HG02852 (cell line): ENCODE measurements at regions not wholly inside any gene's neighbourhood (a gene's known extent, or its start where the extent isn't known, plus 50 kb on each side); places are given as distances from the start of the nearest gene placed in this dataset.
A peak's percentile ranks its signal among the peaks of the same experiment; 100 is the strongest.
"Not testable (repeated sequence)": the region's sequence is repeated elsewhere in the genome, so short reads cannot be mapped to it uniquely, and the experiment has no call there.

Experiments
- ATAC-seq: cut with Tn5 transposase; IDR thresholded peaks from one replicate; pipeline ENCODE4 v1.9.1; 2021; ENCODE audit warnings: mild to moderate bottlenecking, moderate library complexity; ENCODE audit not compliant: unreplicated experiment

DNA sequence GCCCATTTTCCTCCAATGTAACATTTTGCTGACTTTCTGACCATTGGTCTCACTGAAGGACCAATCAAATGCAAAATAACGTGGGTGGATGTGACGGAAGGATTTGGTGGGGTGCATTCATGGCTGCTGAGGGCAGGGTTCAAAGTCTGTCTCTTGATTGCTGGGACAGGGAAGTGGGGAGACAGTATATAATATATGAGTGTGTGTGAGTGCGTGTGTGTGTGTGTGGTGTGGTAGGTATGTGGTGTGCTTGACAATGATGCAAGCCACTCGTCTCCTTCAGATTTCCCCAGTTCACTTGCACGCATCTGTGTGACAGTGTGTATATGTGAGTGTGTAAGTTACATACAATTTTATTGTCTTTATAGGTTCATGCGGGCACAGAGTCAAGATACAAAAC, 477.3 kb downstream of the DIRAS2 start:
- ATAC-seq: no peak

DNA sequence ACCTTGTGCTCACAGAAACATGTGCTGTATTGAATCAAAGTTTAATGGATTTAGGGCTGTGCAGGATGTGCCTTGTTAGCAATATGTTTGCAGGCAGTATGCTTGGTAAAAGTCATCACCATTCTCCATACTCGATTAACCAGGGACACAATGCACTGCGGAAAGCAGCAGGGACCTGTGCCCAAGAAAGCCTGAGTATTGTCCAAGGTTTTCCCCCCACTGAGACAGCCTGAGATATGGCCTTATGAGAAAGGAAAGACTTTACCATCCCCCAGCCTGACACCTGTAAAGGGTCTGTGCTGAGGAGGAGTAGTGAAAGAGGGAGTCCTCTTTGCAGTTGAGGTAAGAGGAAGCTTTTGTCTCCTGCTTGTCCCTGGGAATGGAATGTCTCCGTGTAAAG, 476.2 kb downstream of the DIRAS2 start:
- not testable (repeated sequence) for ATAC-seq

DNA sequence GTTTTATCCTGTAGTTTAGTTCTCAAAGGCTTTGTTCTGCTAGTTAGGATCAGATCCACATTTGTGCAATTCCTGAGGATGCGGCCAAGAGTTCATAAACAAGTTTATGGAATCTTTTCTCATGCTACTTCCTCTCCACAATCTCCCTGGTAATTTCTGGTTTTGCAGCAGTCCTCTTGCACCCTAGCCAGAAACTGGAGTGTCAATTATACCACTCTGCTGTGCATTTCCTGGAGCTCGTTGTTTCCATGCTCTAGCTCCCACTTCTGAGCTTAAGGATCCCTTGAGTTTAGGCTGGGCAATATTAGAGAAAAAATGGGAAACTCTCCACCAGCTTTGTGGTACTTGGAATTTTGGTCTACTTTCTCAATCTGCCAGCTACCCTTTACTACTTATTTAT, 474.7 kb downstream of the DIRAS2 start:
- no peak for ATAC-seq

DNA sequence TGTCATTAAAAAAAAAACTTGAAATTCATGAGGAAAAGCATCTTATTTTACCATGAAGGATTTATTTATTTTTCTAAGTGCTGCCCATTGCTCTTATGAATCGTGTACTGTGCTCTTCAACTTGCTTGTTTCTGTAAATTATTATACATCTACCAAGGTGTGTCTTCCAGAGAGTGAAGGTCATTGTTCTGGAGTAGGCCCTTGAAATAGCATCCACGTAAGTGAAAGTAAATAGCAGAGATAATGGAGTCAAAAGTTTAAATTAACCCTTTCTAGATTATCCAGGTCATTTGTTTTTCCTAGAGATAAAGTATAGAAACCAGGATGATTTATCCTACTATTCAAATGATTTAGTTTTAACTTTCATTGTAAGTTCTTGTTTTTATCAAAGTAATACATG, 473.1 kb downstream of the DIRAS2 start:
- ATAC-seq: no peak

DNA sequence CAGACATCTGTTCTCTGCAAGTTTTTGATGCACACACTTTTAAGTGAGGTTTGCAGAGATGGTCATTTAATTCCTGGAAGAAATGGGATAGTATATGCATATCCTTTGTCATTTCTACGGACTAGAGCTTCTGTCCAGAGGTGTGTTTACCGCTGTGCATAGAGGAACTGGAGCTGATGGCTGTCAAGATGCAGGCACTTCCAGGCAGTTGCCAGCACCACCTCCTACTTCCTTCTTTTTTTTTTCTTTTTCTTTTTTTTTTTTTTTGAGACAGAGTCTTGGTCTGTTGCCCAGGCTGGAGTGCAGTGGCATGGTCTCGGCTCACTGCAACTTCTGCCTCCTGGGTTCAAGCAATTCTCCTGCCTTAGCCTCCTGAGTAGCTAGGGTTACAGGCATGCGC, 468.7 kb downstream of the DIRAS2 start:
- not testable (repeated sequence) for ATAC-seq

DNA sequence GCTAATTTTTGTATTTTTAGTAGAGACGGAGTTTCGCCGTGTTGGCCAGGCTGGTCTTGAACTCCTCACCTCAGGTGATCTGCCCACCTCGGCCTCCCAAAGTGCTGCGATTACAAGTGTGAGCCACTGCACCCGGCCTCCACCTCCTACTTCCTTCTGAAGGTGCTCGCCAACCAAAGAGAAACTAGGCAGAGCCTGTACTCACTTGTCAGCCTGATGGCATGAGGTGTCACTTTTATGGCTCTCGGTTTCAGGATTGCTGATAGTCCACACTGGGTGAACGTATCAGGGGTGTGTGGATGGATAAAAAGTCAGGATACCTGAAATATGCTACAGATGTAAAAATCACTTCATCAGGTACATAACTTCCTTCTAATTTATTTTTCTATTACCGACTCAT, 468.3 kb downstream of the DIRAS2 start:
- not testable (repeated sequence) for ATAC-seq

DNA sequence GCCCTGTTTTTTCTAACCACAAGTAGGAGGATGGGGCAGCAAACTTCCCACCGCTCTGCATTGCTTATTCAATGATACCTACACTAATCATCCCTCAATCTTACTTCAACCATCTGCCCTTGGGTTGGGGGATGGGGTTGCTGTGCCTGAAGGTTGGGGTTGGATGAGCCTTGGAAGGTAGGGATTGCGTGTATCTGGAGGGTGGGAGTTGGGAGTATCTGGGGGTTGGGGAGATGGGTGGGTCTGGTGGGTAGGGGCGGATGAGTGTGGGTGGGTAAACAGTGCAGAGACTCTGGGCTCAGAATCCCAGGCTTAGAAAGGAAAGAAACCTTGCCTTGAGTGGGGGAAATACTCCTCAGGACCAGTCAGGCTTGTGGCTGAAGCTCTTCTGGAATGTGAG, 467.4 kb downstream of the DIRAS2 start:
- no peak for ATAC-seq

DNA sequence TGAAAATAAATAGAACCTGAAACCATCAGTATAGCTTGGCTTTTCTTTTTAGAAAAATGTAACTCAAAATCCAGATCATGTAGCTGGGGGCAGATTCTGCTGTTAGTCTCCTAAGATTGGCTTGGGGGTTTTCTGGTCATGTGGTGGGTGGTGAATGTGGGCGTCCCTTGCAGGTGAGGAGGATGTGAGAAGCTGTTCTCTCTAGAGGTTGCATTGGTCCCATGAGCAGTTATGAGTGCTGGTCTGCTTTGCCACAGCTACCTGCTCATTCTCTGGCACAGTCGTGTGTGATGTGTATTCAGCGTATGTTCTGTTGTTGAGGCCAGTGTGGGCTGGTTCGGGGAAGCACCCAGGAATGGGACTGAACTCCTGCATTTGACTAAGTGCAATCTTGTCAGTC, 466.8 kb downstream of the DIRAS2 start:
- no peak for ATAC-seq

DNA sequence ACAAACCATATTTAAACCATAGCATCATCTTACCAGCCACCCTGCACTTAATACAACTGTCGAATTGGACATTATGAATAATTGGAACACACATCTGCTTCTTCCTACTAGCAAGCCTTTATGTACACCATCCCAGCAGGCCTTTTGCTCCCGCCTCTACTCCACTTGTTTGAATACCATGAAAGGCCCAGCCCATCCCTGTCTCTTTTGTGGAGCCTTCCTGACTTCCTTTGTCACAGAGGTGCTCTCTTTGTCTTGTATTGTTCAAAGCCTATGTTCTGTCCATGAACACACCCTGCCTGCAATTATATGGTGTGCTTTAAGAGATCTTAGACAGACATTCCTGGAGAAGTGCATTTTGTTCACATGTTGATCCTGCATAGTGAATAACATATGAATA, 465.7 kb downstream of the DIRAS2 start:
- ATAC-seq: no peak

DNA sequence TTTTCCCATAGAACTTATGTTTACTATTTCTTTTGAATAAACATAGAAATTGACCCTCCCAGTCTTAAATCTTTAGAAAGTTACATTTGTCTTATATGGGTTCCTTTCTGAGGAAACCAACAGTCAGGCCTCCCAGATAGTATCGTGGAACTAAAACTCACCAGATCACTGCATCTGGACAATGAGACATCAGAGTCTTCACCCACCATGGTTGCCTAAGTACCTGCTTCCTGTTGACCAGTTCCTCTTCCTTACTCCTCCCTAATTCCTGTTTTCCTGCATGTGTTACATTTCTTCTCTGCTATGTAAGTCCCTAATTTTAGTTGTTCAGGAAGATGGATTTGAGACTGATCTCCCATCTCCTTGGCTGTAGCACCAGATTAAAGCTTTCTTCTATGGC, 462.2 kb downstream of the DIRAS2 start:
- no peak for ATAC-seq

DNA sequence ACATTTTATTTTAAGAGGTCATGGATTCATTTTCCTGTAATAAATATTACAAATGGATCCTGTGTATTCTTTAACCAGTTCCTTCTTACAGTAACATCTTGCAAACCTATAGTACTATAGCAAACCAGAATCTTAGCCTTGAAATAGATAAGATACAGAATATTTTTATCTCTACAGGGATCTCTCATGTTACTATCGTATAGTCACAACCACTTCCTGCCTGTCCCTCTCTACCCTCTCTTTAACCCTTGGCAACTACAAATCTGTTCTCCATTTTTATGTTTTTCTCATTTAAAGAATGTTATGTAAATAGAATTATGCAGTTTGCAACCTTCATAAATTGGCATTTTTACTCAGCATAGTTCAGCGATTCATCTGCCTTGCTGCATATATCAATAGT, 454.0 kb downstream of the DIRAS2 start:
- ATAC-seq: no peak

DNA sequence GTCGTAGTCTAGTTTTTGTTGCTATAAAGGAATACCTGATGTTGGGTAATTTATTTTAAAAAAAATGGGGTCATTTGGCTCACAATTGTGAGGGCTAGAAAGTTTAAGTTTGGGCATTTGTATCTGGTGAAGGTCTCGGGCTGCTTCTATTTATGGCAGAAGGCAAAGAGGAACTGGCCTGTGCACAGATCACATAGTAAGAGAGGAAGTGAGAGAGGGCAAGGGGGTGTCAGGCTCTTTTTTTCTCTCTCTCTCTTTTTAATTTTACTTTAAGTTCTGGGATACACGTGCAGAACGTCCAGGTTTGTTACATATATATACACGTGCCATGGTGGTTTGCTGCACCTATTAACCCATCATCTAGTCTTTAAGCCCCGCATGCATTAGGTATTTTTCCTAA, 453.3 kb downstream of the DIRAS2 start:
- peak; percentile 93 for ATAC-seq

DNA sequence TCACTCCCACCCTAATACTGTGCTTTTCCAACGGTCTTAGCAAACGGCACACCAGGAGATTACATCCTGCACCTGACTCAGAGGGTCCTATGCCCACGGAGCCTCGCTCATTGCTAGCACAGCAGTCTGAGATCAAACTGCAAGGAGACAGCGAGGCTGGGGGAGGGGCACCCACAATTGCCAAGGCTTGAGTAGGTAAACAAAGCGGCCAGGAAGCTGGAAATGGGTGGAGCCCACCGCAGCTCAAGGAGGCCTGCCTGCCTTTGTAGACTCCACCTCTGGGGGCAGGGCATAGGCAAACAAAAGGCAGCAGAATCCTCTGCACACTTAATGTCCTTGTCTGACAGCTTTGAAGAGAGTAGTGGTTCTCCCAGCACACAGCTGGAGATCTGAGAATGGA, 450.2 kb downstream of the DIRAS2 start:
- ATAC-seq: not testable (repeated sequence)

DNA sequence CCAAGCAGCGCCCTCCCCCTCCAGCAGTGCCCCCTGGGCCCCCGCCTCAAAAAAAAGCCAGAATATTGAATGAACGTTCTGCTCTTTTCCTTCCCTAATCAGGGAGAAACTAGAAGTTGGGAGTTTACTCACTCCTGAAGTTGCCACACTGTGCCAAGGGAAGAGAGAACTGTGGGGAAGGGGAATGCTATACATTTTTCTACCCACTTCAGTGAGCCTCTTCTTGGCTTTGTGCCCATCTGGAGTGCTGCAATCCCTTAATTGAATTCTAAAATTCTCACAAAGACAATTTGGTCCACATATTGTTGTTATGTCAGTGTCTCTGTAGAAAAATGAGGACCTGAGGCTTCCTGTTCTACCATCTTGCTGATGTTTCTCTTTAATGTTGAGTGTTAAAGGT, 443.7 kb downstream of the DIRAS2 start:
- ATAC-seq: no peak

DNA sequence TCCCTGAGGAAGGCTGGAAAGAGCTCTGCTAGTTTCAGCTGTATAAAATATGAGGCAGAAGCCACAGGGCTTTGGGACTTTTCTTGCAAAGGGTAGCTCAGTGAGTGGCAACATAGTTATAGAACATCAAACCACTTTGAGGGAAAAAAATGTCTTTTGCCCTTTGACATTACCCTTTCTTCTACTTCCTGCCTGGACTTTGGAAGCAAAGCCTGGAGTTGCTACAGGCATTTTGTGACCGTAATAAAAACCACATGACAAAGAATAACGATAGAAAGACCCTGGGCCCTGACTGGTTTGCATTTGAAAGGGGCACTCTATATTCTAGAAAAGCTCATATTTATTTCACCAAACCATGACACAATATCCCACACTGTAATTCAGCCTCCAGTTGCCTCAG, 440.9 kb downstream of the DIRAS2 start:
- ATAC-seq: no peak

DNA sequence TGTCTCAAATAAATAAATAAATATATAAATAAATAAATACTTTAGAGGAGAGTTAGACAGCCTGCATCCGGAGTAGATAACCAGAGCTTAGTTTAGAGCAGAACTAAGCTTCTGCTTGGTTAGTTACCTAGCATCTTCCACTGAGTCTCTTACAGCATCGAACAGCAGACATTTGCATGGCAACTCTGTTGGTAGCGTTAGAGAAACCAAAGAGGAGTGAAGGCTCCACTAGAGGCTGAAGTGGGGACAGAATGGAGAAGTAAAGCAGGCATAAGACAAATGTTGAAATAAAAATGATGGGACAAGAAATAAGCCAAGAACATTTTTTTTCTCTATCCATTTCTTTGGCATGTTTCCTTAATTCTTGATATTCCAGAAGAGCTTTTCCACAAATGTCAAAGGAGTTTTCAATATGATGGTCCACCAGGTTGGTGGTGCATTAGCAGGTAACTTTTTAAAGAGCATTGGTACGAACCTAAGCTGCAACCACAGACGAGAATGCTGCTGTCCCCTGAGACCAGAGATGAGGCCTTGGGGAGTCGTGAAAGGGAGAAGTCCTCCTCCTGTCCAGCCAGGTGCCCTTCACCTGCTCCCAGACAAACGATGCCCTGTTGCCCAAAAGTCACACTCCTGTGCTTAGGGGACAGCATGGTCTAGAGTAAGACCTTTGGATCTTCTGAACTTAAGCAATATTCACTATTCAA, 438.3 kb downstream of the DIRAS2 start:
- no peak for ATAC-seq

DNA sequence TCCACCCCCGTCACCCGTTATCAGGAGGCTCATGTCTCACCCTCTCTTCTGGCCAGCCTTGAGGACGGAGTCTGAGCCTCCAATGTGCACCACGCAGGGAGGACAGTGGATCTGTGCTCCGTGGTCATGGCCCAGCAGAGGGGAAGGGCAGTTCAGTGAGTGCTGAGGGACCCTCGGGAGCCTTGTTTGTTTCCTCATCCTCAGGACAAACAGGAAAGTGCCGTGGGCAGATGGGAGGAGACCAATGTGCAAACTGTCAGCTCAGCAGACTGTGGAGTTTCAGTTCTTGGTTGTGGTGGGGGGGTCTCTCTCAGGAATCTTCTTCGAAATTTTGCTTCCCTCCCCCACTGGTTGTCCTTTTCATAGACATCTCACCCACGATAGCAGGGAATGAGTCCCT, 429.6 kb downstream of the DIRAS2 start:
- not testable (repeated sequence) for ATAC-seq

DNA sequence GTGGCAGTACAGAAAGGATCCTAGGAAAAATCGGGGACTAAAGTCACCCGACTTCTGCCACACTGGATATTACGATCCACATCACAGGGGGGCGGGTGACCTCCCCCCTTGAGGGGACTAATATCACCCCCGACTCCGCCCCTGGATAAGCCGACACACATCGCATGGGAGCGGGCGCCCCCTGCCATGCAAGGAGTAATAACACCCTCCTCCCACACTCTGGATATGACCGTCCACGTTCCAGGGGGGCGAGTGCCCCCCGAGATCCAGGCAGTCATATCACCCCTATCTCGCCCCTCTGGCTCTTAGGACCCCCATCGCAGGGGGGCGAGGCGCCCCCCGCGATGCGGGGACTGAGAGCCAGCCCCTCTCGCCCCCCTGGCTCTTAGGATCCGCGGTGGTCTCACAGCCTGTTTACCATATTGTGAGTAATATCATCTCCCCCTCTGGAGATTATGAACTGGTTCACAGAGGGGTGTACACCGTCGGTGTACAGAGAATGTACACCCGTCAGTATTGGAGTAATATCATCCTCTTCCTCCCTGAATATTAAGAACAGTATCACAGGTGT, 423.0 kb downstream of the DIRAS2 start:
- no peak for ATAC-seq

DNA sequence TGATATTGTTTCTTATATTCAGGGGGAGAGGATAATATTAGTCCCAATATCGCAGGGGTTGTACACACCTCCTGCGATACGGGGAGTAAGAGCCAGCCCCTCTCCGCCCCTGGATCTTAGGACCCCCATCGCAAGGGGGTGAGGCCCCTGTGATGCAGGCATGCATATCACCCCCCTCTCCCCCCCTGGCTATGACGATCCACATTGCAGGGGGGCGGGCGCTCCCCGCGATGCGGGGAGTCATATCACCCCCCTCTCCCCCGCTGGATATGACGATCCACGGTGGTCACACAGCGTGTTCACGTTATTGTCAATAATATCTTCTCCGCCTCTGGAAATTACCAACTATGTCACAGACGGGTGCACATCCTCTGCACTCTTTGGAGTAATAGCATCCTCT, 420.7 kb downstream of the DIRAS2 start:
- not testable (repeated sequence) for ATAC-seq

DNA sequence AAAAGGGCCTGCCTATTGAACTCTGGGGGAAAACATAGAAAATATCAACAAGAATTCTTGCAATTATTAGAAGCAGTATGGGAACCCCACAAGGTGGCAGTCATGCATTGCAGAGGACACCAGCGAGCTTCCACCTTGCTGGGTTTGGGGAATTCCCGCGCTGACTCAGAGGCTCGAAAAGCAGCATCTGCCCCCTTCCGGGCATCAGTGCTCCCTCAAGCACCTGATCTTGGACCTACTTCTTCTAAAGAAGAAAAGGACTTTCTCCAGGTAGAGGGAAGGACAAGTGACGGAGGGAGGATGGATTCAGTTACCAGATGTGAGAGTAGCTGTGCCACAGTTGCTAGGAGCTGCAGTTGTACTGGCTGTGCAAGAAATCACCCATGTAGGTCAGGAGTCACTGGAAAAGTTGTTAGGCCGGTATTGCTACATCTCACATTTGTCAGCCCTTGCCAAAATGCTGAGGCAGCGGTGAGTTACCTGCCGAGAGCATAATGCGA, 415.7 kb downstream of the DIRAS2 start:
- ATAC-seq: not testable (repeated sequence)

DNA sequence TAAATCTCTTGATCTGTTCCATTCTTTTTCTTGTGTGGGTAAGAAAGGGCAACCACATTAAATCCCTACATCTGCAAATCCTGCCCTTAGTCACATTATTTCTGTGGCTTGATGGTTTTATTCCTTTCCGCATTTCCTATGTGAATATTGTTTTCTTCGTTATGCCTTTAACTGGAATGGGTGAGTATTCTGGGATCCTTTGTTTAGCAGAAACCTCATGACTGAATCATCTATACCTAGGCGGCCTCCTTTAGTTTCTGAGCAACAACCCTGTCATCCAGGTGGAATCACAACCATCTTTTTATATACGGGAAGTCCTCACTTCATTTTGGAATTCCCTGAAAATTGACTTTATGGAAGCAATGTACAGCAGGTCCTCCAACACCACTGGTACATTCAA, 409.5 kb downstream of the DIRAS2 start:
- ATAC-seq: not testable (repeated sequence)

DNA sequence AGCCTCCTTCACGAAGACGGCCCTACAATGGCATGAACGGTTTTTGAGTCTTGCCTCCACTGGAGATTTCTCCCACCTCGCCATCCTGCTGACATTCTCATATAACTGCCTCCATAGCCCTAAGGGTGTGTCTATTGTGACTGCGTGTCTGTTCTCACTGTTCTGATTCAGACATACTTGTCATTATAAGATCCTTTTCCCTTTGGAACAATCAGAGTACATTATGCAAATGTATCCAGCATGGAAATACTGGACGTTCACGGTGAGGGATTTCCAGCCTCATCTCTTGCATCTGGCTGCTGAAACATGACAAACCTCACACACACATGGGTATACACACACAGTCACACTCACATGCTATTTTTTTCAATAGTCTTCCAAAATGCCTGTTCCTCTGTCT, 402.1 kb downstream of the DIRAS2 start:
- ATAC-seq: no peak

DNA sequence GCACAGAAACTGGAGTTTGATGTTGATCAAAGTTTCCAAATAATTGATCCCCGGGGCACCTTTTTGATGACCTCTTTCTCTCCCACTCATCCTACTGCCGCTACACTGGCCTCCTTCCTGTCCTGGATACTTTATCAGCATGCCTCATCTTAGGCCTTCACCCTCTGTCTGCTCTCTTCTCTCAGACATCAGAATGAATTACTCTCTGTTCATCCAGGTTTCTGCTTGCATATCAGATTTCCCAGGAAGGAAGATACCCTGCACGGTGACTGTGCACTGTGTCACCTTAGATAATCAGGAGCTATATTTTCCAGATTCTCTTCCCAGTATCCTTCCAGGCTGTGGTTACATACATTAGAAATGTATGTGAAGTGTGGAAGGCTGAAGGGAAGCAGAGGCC, 397.0 kb downstream of the DIRAS2 start:
- ATAC-seq: no peak
